OCI-LY7 (cell line): ENCODE measurements at regions not wholly inside any gene's neighbourhood (a gene's known extent, or its start where the extent isn't known, plus 50 kb on each side); places are given as distances from the start of the nearest gene placed in this dataset.

Source experiments
- EZH2phosphoT487 ChIP-seq: fragments of 200-600 bp; sonication (generic); IDR thresholded peaks from 2 replicates; pipeline ENCODE4 v1.6.1; 2018; ENCODE audit warnings: low read depth, borderline replicate concordance, mild to moderate bottlenecking, mixed run types, antibody characterized with exemption, low read length, moderate library complexity, mixed read lengths
- TF ChIP-seq, protein P1 (sequence below): fragments of 200-600 bp; sonication (generic); conservative IDR thresholded peaks from 2 replicates; pipeline ENCODE4 v1.5.1; 2014; ENCODE audit warnings: mild to moderate bottlenecking, antibody characterized with exemption, low read length, moderate library complexity, mixed read lengths

DNA sequence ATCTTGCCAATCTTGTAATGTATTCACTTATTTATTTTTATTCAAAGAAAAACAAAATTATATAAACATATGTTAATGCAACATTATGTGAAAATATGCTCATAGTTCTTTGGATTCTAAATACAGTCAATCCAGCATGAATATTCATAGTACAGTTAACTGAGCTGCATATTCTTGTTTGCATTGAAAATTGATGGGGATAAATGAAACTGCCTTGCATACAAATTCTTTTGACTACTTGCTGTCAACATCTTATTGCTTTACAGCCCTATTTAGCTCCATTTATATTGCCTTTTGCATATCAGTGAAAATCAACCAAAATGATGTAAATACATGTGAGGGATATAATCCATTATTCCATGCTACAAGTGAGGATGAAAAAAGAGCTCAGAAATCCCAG lies 135.3 kb downstream of the CCER1 start:
- TF ChIP-seq, protein P1, sequence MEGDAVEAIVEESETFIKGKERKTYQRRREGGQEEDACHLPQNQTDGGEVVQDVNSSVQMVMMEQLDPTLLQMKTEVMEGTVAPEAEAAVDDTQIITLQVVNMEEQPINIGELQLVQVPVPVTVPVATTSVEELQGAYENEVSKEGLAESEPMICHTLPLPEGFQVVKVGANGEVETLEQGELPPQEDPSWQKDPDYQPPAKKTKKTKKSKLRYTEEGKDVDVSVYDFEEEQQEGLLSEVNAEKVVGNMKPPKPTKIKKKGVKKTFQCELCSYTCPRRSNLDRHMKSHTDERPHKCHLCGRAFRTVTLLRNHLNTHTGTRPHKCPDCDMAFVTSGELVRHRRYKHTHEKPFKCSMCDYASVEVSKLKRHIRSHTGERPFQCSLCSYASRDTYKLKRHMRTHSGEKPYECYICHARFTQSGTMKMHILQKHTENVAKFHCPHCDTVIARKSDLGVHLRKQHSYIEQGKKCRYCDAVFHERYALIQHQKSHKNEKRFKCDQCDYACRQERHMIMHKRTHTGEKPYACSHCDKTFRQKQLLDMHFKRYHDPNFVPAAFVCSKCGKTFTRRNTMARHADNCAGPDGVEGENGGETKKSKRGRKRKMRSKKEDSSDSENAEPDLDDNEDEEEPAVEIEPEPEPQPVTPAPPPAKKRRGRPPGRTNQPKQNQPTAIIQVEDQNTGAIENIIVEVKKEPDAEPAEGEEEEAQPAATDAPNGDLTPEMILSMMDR: no peak
- no peak for TF ChIP-seq EZH2phosphoT487
